Neural crest cell (in vitro differentiated cells): ENCODE measurements at regions not wholly inside any gene's neighbourhood (a gene's known extent, or its start where the extent isn't known, plus 50 kb on each side); places are given as distances from the start of the nearest gene placed in this dataset.

ENCODE experiments used
- DNase-seq: peaks from one replicate; pipeline ENCODE4 v3.0.0; 2021; ENCODE audit warnings: low read depth, mixed read lengths, low spot score
- H3K27ac Mint-ChIP-seq: one replicate; pipeline ENCODE4 v1.8.0; 2021; ENCODE audit warnings: mild to moderate bottlenecking, mixed read lengths; ENCODE audit not compliant: unreplicated experiment
- H3K27me3 Mint-ChIP-seq: 2 replicates; pipeline ENCODE4 v1.8.0; 2021; ENCODE audit warnings: low read depth, mild to moderate bottlenecking, mixed read lengths
- H3K36me3 Mint-ChIP-seq: 2 replicates; pipeline ENCODE4 v1.8.0; 2021; ENCODE audit warnings: low read depth, mild to moderate bottlenecking, mixed read lengths
- H3K4me1 Mint-ChIP-seq: 2 replicates; pipeline ENCODE4 v1.8.0; 2021; ENCODE audit warnings: mixed read lengths
- H3K4me3 Mint-ChIP-seq: one replicate; pipeline ENCODE4 v1.8.0; 2021; ENCODE audit warnings: mild to moderate bottlenecking, mixed read lengths
- H3K9me3 Mint-ChIP-seq: 2 replicates; pipeline ENCODE4 v1.8.0; 2021; ENCODE audit warnings: mixed read lengths
- CTCF ChIP-seq: fragments of 200-600 bp; sonication (generic); conservative IDR thresholded peaks from 2 replicates; pipeline ENCODE4 v1.5.0; 2021; ENCODE audit warnings: antibody characterized with exemption, mild to moderate bottlenecking

- no peaks in the 10 kb centered on the region for H3K36me3 Mint-ChIP-seq
- H3K27ac Mint-ChIP-seq, result no peak overlapping the region
- peaks cover 10% of the 10 kb centered on the region for H3K9me3 Mint-ChIP-seq
- H3K4me3 Mint-ChIP-seq, result no peak overlapping the region
- no peak for TF ChIP-seq CTCF
- peaks cover 8% of the 10 kb centered on the region for H3K27me3 Mint-ChIP-seq
- H3K4me1 Mint-ChIP-seq, result no peaks in the 10 kb centered on the region
- no peak for DNase-seq
These were observed 452.6 kb downstream of the ZNF536 start for GRCh38 chr19:30824809-30825208.

GRCh38 chr19:30817965-30818567, 445.9 kb downstream of the ZNF536 start:
- no peak for TF ChIP-seq CTCF
- no peak for DNase-seq
- H3K27me3 Mint-ChIP-seq, result peaks cover 16% of the 10 kb centered on the region
- H3K4me3 Mint-ChIP-seq, result no peak overlapping the region
- no peaks in the 10 kb centered on the region for H3K4me1 Mint-ChIP-seq
- no peaks in the 10 kb centered on the region for H3K36me3 Mint-ChIP-seq
- peaks cover 3% of the 10 kb centered on the region for H3K9me3 Mint-ChIP-seq
- no peak overlapping the region for H3K27ac Mint-ChIP-seq

GRCh38 chr19:30817197-30817596, 445.0 kb downstream of the ZNF536 start:
- H3K4me1 Mint-ChIP-seq, result no peaks in the 10 kb centered on the region
- no peak for TF ChIP-seq CTCF
- peaks cover 3% of the 10 kb centered on the region for H3K9me3 Mint-ChIP-seq
- H3K36me3 Mint-ChIP-seq, result no peaks in the 10 kb centered on the region
- no peak for DNase-seq
- H3K27me3 Mint-ChIP-seq, result peaks cover 16% of the 10 kb centered on the region
- no peak overlapping the region for H3K4me3 Mint-ChIP-seq
- H3K27ac Mint-ChIP-seq, result no peak overlapping the region

GRCh38 chr19:30815889-30816580, 443.9 kb downstream of the ZNF536 start:
- Mint-ChIP-seq H3K4me1 (no peaks in the 10 kb centered on the region), H3K36me3 (no peaks in the 10 kb centered on the region), H3K27ac (no peak overlapping the region), H3K4me3 (no peak overlapping the region), H3K27me3 (peaks cover 14% of the 10 kb centered on the region), H3K9me3 (peaks cover 3% of the 10 kb centered on the region)
- DNase-seq, result no peak
- no peak for TF ChIP-seq CTCF

GRCh38 chr19:30812099-30812678, 440.0 kb downstream of the ZNF536 start:
- peaks cover 8% of the 10 kb centered on the region for H3K9me3 Mint-ChIP-seq
- H3K36me3 Mint-ChIP-seq, result no peaks in the 10 kb centered on the region
- no peak overlapping the region for H3K27ac Mint-ChIP-seq
- H3K27me3 Mint-ChIP-seq, result peaks cover 18% of the 10 kb centered on the region
- no peak for TF ChIP-seq CTCF
- H3K4me3 Mint-ChIP-seq, result no peak overlapping the region
- DNase-seq, result no peak
- no peaks in the 10 kb centered on the region for H3K4me1 Mint-ChIP-seq
